ENCODE measurements at regions not wholly inside any gene's neighbourhood (a gene's known extent, or its start where the extent isn't known, plus 50 kb on each side); places are given as distances from the start of the nearest gene placed in this dataset.
A peak's percentile ranks its signal among the peaks of the same experiment; 100 is the strongest.

DNA sequence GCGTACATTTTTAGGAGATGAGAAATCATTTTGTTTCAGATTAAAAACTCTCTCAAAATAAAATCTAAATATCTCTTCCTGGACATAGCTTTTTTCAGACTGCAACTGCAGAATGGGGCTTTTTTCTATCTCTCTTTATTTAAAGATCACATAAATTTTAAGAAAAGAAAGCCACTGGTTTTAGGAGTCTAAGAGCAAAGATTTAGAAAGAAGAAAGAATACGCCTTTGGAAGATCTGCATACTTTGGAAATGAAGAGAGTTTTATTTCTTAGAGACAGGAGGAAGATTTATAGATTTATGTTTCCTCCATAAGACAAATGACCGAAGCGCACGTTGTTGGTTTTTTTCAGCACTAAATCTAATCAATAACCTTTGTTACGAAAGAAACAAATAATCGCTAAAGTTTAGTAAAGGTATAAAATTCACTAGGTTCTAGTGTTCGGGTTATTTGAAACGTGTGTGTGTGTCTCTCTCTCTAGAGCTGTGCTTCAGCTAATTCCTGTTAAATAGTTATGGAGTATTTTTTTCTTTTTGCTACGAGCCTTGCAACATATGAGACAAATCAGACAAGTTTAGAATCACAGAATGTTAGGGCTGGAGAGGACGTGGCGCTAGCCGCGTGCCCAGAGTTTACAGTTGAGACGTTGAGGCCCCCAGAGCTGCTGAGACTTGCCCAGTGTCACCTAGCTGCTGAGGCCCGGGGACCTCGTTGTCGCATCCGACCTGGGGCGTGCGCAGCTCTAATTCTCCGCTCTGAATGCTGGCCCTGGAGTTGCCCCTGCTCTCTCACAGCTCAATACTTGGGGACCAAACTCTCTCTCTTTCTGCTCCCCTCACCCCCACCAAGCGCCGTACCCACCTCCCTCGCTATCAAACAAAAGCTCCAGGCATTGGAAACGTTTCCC, 69.9 kb downstream of the CTAGE1 start:
- in situ Hi-C loops (cut with MboI; ENCODE audit: low sequenced_read_pairs) (no loop called here), intact Hi-C loops (cut with micrococcal nuclease) (loop anchor here (2.0 to 5.0 kb wide), 4 partner anchors 33 to 177 kb away; no protein-coding TSS in a partner anchor), dilution Hi-C loops (cut with HindIII; ENCODE audit: low sequenced_read_pairs, unreplicated experiment) (no loop called here)
- Histone ChIP-seq H3K4ac (ENCODE audit: low read depth, low read length) (peak overlapping the region; percentile 92), H3K4me1 (ENCODE audit: control insufficient read depth, insufficient read depth, low read length) (peaks cover 22% of the 10 kb centered on the region), H2BK20ac (ENCODE audit: low read depth, low read length) (peak overlapping the region; percentile 87), H2AK9ac (replicated peaks; ENCODE audit: low read depth, low read length, poor library complexity) (peak overlapping the region; percentile 43), H2BK15ac (ENCODE audit: low read depth, low read length) (peak overlapping the region; percentile 93; the same call in 2 of the 3 replicates), H2BK5ac (ENCODE audit: low read depth, low read length, poor library complexity, severe bottlenecking) (peak overlapping the region; percentile 77), H4K5ac (ENCODE audit: low read depth, low read length) (peak overlapping the region; percentile 74), H2AK5ac (ENCODE audit: low read depth, low read length) (peak overlapping the region; percentile 11; the same call in 1 of the 2 replicates), H3K56ac (ENCODE audit: extremely low read depth, insufficient read depth, low read length) (peak overlapping the region; percentile 69; the same call in 1 of the 2 replicates), H2BK120ac (ENCODE audit: low read depth, low read length) (peak overlapping the region; percentile 76), H4K91ac (ENCODE audit: insufficient read depth, low read depth, low read length) (peak overlapping the region; percentile 92), H3K27ac (ENCODE audit: insufficient read depth, low read length) (peak overlapping the region; percentile 74), H3K4me2 (ENCODE audit: low read depth, low read length) (peak overlapping the region; percentile 62), H4K20me1 (ENCODE audit: insufficient read depth, low read length) (no peaks in the 10 kb centered on the region), H3K27me3 (ENCODE audit: control insufficient read depth, insufficient read depth, low read length) (no peaks in the 10 kb centered on the region), H3K9ac (ENCODE audit: low read depth, low read length) (peak overlapping the region; percentile 64), H3K9me1 (ENCODE audit: insufficient read depth, low read length) (peaks cover 10% of the 10 kb centered on the region), H3K9me3 (ENCODE audit: control insufficient read depth, insufficient read depth, low read length) (no peaks in the 10 kb centered on the region; the same call in 1 of the 2 replicates), H3K14ac (replicated peaks; ENCODE audit: low read depth, low read length) (peak overlapping the region; percentile 61), H3K79me1 (ENCODE audit: low read depth in 1 of 2, low read length in 2 of 2) (no peaks in the 10 kb centered on the region), H3K36me3 (ENCODE audit: control insufficient read depth, insufficient read depth, low read length) (no peaks in the 10 kb centered on the region), H3K18ac (ENCODE audit: low read depth, low read length) (peak overlapping the region; percentile 74), H4K8ac (ENCODE audit: low read depth in 2 of 2, low read length in 2 of 2) (peak overlapping the region; percentile 92 to 97), H3K4me3 (ENCODE audit: insufficient read depth, low read depth, low read length) (peak overlapping the region; percentile 25), H3K23ac (ENCODE audit: low read depth, low read length) (peak overlapping the region; percentile 88; the same call in 1 of the 2 replicates), H2AFZ (replicated peaks; ENCODE audit: low read length, poor library complexity) (peak overlapping the region; percentile 91)
- ATAC-seq (ENCODE audit: low read depth) (peak; percentile 24), DNase-seq (peak; percentile 16)
- BruUV-seq (replicated peaks), result no TSS peak
- CTCF ChIA-PET, result interaction anchor here (0.5 to 0.6 kb wide), 2 partner anchors 29 to 78 kb away, joined by 3 to 4 read pairs; no protein-coding TSS in a partner anchor
- POLR2A ChIA-PET (ENCODE audit: unreplicated experiment), result no interaction called here
- 34% methylated on average over 11 of the region's 26 CpGs; no CpG with 5 or more reads in 1 of the 2 experiments for WGBS, 2 experiments (ENCODE audit: extremely low coverage in 2 of 2, insufficient read length in 1 of 2)
- TF ChIP-seq MAZ (IDR thresholded peaks at IDR 0.05; ENCODE audit: borderline replicate concordance, low read depth, low read length), result no peak
- TF ChIP-seq POLR2A (IDR thresholded peaks at IDR 0.05; ENCODE audit: low read depth, low read length), result no peak; the same call in 1 of the 2 replicates
- no peak for TF ChIP-seq BHLHE40 (IDR thresholded peaks at IDR 0.05; ENCODE audit: low read depth, low read length)
- no peak for TF ChIP-seq RAD21 (IDR thresholded peaks at IDR 0.05; ENCODE audit: low read length)
- no peak for TF ChIP-seq FOS (IDR thresholded peaks at IDR 0.05; ENCODE audit: low read depth, low read length)
- no peak for TF ChIP-seq MAFK (IDR thresholded peaks at IDR 0.05; ENCODE audit: low read depth, low read length)
- TF ChIP-seq, protein P1, sequence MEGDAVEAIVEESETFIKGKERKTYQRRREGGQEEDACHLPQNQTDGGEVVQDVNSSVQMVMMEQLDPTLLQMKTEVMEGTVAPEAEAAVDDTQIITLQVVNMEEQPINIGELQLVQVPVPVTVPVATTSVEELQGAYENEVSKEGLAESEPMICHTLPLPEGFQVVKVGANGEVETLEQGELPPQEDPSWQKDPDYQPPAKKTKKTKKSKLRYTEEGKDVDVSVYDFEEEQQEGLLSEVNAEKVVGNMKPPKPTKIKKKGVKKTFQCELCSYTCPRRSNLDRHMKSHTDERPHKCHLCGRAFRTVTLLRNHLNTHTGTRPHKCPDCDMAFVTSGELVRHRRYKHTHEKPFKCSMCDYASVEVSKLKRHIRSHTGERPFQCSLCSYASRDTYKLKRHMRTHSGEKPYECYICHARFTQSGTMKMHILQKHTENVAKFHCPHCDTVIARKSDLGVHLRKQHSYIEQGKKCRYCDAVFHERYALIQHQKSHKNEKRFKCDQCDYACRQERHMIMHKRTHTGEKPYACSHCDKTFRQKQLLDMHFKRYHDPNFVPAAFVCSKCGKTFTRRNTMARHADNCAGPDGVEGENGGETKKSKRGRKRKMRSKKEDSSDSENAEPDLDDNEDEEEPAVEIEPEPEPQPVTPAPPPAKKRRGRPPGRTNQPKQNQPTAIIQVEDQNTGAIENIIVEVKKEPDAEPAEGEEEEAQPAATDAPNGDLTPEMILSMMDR (conservative IDR thresholded peaks at IDR 0.05; ENCODE audit: low read depth, low read length), result no peak
- TF ChIP-seq, protein P2, sequence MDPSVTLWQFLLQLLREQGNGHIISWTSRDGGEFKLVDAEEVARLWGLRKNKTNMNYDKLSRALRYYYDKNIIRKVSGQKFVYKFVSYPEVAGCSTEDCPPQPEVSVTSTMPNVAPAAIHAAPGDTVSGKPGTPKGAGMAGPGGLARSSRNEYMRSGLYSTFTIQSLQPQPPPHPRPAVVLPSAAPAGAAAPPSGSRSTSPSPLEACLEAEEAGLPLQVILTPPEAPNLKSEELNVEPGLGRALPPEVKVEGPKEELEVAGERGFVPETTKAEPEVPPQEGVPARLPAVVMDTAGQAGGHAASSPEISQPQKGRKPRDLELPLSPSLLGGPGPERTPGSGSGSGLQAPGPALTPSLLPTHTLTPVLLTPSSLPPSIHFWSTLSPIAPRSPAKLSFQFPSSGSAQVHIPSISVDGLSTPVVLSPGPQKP (IDR thresholded peaks at IDR 0.05; ENCODE audit: borderline replicate concordance, low read depth, low read length), result no peak
- TF ChIP-seq, protein P3, sequence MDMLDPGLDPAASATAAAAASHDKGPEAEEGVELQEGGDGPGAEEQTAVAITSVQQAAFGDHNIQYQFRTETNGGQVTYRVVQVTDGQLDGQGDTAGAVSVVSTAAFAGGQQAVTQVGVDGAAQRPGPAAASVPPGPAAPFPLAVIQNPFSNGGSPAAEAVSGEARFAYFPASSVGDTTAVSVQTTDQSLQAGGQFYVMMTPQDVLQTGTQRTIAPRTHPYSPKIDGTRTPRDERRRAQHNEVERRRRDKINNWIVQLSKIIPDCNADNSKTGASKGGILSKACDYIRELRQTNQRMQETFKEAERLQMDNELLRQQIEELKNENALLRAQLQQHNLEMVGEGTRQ (IDR thresholded peaks at IDR 0.05; ENCODE audit: low read depth, low read length), result no peak
- no peak for TF ChIP-seq MXI1 (IDR thresholded peaks at IDR 0.05; ENCODE audit: borderline replicate concordance, low read depth, low read length)
- TF ChIP-seq NFE2L2 (IDR thresholded peaks at IDR 0.05; ENCODE audit: low read depth, low read length), result no peak
- no peak for TF ChIP-seq CHD1 (IDR thresholded peaks at IDR 0.05; ENCODE audit: low read depth, low read length)
- TF ChIP-seq RFX5 (IDR thresholded peaks at IDR 0.05; ENCODE audit: low read depth, low read length), result no peak

Data from IMR-90 (cell line).